Endothelial cell (in vitro differentiated cells): ENCODE measurements at regions not wholly inside any gene's neighbourhood (a gene's known extent, or its start where the extent isn't known, plus 50 kb on each side); places are given as distances from the start of the nearest gene placed in this dataset.

Experiments
- DNase-seq: peaks from one replicate; pipeline ENCODE4 v3.0.0; 2021; ENCODE audit warnings: low spot score
- H3K27ac Mint-ChIP-seq: one replicate; pipeline ENCODE4 v1.8.0; 2021; ENCODE audit warnings: mixed read lengths, inconsistent platforms; ENCODE audit not compliant: unreplicated experiment
- H3K27me3 Mint-ChIP-seq: one replicate; pipeline ENCODE4 v1.8.0; 2021; ENCODE audit warnings: mild to moderate bottlenecking, moderate library complexity, mixed read lengths, inconsistent platforms; ENCODE audit not compliant: unreplicated experiment
- H3K36me3 Mint-ChIP-seq: one replicate; pipeline ENCODE4 v1.8.0; 2021; ENCODE audit warnings: mild to moderate bottlenecking, low read depth, mixed read lengths, inconsistent platforms; ENCODE audit not compliant: unreplicated experiment
- H3K4me1 Mint-ChIP-seq: one replicate; pipeline ENCODE4 v1.8.0; 2021; ENCODE audit warnings: mild to moderate bottlenecking, mixed read lengths, inconsistent platforms; ENCODE audit not compliant: unreplicated experiment
- H3K4me3 Mint-ChIP-seq: one replicate; pipeline ENCODE4 v1.8.0; 2021; ENCODE audit warnings: mild to moderate bottlenecking, mixed read lengths, inconsistent platforms; ENCODE audit not compliant: unreplicated experiment
- H3K9me3 Mint-ChIP-seq: one replicate; pipeline ENCODE4 v1.8.0; 2021; ENCODE audit warnings: mixed read lengths, inconsistent platforms; ENCODE audit not compliant: unreplicated experiment
- TF ChIP-seq, protein P1 (sequence below): fragments of 200-600 bp; sonication (generic); IDR thresholded peaks from one replicate; pipeline ENCODE4 v1.5.0; 2021; ENCODE audit warnings: antibody characterized with exemption; ENCODE audit not compliant: unreplicated experiment

DNA sequence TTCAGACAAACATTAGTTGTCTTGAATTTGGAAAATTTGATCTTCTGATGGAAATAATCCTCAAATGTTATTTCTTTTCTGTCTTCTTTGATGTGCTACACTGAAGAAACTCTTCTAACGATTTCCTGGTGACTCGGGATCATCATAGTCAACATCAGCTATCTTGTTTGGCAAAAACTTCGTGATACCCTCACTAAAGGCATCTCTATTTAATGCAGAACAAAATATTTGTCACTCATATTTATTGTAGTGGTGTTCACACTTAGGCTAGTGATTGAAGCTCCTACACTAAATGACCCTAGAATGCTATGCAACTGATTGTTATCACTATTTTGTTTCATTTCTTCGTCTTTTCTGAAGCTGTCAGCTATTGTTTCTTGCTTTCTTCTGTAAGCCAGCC, 334.7 kb upstream of the ZEB2 start:
- no peaks in the 10 kb centered on the region for H3K36me3 Mint-ChIP-seq
- no peaks in the 10 kb centered on the region for H3K9me3 Mint-ChIP-seq
- H3K27me3 Mint-ChIP-seq = no peaks in the 10 kb centered on the region
- TF ChIP-seq, protein P1, sequence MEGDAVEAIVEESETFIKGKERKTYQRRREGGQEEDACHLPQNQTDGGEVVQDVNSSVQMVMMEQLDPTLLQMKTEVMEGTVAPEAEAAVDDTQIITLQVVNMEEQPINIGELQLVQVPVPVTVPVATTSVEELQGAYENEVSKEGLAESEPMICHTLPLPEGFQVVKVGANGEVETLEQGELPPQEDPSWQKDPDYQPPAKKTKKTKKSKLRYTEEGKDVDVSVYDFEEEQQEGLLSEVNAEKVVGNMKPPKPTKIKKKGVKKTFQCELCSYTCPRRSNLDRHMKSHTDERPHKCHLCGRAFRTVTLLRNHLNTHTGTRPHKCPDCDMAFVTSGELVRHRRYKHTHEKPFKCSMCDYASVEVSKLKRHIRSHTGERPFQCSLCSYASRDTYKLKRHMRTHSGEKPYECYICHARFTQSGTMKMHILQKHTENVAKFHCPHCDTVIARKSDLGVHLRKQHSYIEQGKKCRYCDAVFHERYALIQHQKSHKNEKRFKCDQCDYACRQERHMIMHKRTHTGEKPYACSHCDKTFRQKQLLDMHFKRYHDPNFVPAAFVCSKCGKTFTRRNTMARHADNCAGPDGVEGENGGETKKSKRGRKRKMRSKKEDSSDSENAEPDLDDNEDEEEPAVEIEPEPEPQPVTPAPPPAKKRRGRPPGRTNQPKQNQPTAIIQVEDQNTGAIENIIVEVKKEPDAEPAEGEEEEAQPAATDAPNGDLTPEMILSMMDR = no peak
- no peak overlapping the region for H3K4me3 Mint-ChIP-seq
- no peak for DNase-seq
- no peak overlapping the region for H3K27ac Mint-ChIP-seq
- peaks cover 17% of the 10 kb centered on the region for H3K4me1 Mint-ChIP-seq

DNA sequence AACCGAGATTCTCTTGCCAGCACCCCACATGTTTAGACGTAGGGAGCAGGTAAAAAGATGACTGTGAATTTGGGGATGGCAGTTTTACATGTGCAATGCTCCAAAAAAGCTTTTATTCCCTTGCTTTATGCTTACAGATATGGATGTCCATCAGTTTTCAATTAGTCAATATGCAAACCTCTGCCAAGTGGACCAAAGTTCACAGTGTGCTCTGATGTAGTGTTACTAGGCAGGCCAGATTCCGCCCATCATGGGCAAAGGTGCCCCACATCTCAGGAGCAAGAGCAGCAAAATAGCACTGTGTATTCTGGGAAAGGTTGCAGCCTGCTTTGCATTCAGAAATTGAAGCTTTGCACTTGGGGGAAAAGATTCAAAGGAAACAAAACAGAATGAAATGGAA, 329.7 kb upstream of the ZEB2 start:
- TF ChIP-seq, protein P1 = no peak
- Mint-ChIP-seq H3K27me3 (no peaks in the 10 kb centered on the region), H3K27ac (no peak overlapping the region), H3K36me3 (no peaks in the 10 kb centered on the region), H3K4me3 (no peak overlapping the region), H3K4me1 (peaks cover 17% of the 10 kb centered on the region), H3K9me3 (no peaks in the 10 kb centered on the region)
- DNase-seq = no peak

DNA sequence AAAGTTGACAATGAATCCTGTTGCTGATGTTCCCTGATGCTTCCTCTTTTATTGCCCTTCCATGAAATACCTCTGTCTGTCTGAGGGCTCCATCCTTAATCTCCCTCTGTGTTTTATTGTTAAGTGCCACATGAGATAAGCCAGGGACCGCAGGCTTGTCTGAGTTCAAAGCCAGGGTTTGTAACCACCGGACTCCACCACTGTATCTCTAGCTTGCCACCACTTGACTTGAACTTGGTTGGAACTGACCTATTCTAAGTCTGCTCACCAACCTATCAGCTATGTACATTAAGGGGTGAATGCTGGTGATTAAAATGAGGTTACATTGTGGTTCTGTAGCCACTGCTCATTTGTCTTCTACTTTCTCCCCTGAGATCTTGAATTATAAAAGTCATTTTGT, 328.5 kb upstream of the ZEB2 start:
- no peaks in the 10 kb centered on the region for H3K36me3 Mint-ChIP-seq
- H3K4me3 Mint-ChIP-seq = no peak overlapping the region
- no peaks in the 10 kb centered on the region for H3K9me3 Mint-ChIP-seq
- no peak overlapping the region for H3K27ac Mint-ChIP-seq
- no peaks in the 10 kb centered on the region for H3K27me3 Mint-ChIP-seq
- DNase-seq = no peak
- peaks cover 17% of the 10 kb centered on the region for H3K4me1 Mint-ChIP-seq
- TF ChIP-seq, protein P1 = no peak

DNA sequence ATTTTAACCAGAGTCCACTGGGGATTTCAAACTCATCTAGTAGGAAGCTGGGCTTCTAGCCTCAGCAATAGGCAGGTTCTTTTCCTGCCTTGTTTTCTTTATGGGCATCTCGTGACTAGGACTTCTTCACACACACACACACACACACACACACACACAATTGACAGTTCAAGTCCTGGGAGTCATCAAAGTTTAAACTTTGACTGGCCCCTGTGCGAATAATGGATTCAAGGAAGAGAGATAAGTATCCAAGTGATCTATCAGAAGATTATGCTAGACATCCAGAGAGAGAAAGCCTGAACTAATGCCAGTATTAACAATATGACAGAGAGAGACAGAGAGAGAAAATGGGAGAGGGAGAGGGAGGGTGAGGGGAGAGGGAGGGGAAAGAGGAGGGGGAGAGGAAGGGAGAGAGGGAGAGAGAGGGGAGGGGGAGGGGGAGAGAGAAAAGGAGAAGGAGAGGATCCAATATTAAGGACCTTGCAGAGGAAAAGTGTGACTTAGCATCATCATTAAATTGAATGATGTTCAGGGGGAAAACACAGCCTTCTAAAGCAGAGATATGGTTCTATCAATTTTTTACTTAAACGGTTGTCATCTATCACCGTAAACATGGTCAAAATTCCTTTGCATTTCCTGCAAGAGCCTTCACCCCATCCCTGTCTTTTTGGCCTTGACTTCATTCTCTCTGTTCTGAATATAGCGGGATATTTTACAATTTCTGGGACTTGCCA, 327.6 kb upstream of the ZEB2 start:
- no peaks in the 10 kb centered on the region for H3K27me3 Mint-ChIP-seq
- TF ChIP-seq, protein P1 = no peak
- no peak overlapping the region for H3K4me3 Mint-ChIP-seq
- peaks cover 17% of the 10 kb centered on the region for H3K4me1 Mint-ChIP-seq
- H3K27ac Mint-ChIP-seq = no peak overlapping the region
- DNase-seq = no peak
- no peaks in the 10 kb centered on the region for H3K36me3 Mint-ChIP-seq
- H3K9me3 Mint-ChIP-seq = no peaks in the 10 kb centered on the region

DNA sequence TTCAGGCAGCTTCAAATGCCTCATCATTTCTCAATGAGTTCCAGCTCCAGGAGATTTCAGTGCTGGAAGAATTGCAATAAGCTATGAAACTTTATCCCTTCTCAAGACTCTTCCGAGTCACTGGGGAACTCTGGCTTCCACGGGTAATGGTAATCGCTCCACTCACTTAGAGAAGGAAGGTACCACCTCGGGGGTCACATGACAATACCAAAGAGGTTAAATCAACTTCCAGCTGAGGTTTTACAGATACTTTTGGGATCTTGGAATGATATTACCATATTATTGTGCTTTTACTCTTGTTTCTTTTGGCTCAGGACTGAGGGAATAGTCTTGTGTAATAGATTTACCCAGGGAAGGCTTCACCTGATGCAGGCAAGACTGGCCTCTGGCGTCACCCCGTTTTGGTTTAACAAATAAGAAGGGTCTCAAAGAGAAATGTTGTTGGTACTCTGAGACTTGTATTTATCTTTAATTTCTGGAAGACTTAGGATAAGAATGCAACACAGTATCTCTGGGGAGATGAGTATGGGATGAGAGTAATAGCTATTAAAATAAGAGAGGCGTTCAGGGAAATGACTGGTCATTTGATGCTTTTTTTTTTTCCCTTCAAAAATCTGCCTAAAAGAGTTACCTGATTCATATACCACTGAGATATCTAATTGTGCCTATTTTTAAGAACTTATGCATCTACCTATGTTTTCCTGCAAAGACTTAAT, 316.9 kb upstream of the ZEB2 start:
- H3K4me3 Mint-ChIP-seq = no peak overlapping the region
- no peak overlapping the region for H3K27ac Mint-ChIP-seq
- H3K4me1 Mint-ChIP-seq = no peaks in the 10 kb centered on the region
- DNase-seq = no peak
- H3K36me3 Mint-ChIP-seq = no peaks in the 10 kb centered on the region
- H3K9me3 Mint-ChIP-seq = no peaks in the 10 kb centered on the region
- TF ChIP-seq, protein P1 = no peak
- H3K27me3 Mint-ChIP-seq = no peaks in the 10 kb centered on the region
